ENCODE measurements at regions not wholly inside any gene's neighbourhood (a gene's known extent, or its start where the extent isn't known, plus 50 kb on each side); places are given as distances from the start of the nearest gene placed in this dataset.

DNA sequence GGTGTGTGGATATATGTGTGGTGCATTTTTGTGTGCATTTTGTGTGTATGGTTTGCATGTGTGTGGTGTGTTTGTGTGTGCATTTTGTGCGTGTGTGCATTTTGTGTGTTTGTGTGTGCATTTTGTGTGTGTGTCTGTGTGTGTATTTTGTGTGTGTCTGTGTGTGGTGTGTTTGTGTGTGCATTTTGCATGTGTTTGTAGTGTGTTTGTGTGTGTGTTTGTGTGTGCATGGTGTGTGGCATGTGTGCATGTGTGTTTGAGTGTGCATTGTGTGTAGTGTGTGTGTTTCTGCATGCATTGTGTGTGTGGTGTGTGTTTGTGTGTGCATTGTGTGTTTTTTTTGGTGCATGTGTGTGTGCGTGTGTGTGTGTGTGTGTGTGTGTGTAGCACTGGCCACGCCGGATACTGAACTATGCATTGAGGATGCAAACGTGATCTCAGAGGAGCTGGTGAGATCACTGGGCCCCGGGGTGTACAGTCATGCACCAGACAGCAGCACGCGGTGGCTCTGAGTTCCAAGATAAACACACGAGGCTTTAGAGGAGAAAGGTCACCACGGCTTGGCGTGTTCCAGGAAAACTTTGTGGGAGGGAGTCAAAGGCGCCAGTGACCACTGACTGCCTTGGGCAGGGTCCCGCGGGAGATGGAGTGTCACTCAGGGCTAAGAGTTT is 106.6 kb upstream of the SHH start:
- Mint-ChIP-seq H3K4me1 (ENCODE audit: low read depth) (no peaks in the 10 kb centered on the region), H3K27me3 (no peaks in the 10 kb centered on the region), H3K27ac (no peak overlapping the region), H3K36me3 (no peaks in the 10 kb centered on the region), H3K9me3 (ENCODE audit: low read depth) (no peaks in the 10 kb centered on the region), H3K4me3 (no peak overlapping the region)

DNA sequence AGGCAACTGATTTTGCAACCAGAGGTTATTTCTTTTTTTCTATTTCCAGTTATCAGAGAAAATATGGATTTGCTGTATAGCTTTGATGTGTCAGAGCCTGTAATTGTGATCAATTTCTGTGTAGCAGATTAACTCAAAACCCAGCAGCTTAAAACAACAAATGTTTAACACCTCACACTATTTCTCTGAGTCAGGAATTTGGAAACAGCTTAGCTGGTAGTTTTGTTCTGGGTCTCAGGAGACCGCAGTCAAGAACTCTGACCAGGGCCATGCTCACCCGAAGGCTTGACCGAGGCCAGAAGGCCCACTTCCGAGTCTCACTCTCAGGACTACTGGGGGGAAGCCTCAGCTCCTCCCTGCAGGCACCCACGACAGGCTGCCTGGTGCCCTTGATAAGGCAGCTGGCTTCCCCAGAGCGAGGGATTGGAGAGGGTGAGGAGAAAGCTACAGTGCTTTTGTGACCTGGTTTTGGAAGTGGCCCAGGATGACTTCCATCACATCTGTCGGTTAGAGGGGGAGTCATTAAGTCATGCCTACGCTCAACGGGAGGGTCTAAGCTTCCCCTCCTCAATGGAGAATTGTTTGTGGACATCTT is 105.7 kb upstream of the SHH start:
- Mint-ChIP-seq H3K27ac (no peak overlapping the region), H3K27me3 (no peaks in the 10 kb centered on the region), H3K36me3 (no peaks in the 10 kb centered on the region), H3K4me1 (ENCODE audit: low read depth) (no peaks in the 10 kb centered on the region), H3K9me3 (ENCODE audit: low read depth) (no peaks in the 10 kb centered on the region), H3K4me3 (no peak overlapping the region)

DNA sequence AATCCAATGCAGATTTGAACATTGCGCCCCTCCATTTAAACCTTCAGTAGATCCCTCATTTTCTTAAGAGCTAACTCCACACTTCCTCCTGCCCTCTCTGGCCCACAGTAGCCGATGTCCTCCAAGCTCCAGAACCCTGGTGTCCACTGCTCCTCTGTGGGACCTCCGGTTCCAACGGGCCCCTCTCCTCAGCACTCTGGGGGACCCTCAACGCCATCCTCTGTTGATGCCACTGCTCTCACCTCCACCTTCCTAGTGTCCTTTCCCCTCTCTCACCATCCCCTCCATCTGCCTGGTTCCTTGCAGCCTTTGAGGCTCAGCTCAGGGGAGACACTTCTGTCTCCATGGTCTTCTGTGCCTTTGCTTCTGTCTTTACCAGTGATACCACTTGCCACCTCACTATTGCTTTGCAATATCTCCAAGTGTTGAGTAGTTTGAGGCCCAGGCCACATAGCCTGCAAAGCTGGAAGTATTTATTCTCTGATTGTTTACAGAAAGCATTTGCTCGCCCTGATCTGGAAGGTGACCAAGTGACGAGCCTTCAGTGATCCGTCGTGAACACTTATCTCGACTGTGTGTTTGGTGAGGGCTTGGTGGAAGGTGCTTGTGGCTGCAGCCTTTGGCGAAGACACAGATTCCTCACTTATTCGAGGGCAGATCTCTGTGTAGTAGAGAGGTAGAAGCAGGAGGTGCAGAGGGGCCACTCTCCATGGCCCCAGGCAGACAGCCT is 104.8 kb upstream of the SHH start:
- Mint-ChIP-seq H3K27me3 (no peaks in the 10 kb centered on the region), H3K36me3 (peaks cover 2% of the 10 kb centered on the region), H3K4me1 (ENCODE audit: low read depth) (no peaks in the 10 kb centered on the region), H3K9me3 (ENCODE audit: low read depth) (peaks cover 3% of the 10 kb centered on the region), H3K4me3 (no peak overlapping the region), H3K27ac (no peak overlapping the region)

DNA sequence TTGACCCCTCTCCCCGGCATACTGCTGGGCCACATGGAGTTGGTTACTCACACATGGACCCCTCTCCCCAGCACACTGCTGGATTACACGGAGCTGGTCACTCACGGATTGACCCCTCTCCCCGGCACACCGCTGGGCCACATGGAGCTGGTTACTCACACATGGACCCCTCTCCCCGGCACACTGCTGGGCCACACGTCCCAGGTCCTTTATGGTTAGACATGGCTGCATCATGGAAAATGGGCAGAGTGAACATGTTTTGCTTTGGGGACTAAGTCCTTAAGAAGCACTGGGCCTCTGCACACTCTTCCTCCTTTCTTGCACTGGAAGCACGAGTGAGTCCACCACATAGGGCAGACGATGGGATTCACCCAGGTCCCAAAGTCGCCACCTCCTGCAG is 102.1 kb upstream of the SHH start:
- H3K4me1 Mint-ChIP-seq (ENCODE audit: low read depth), result no peaks in the 10 kb centered on the region
- peaks cover 3% of the 10 kb centered on the region for H3K9me3 Mint-ChIP-seq (ENCODE audit: low read depth)
- H3K27me3 Mint-ChIP-seq, result peaks cover 1% of the 10 kb centered on the region
- no peak overlapping the region for H3K27ac Mint-ChIP-seq
- H3K36me3 Mint-ChIP-seq, result peaks cover 2% of the 10 kb centered on the region
- no peak overlapping the region for H3K4me3 Mint-ChIP-seq

DNA sequence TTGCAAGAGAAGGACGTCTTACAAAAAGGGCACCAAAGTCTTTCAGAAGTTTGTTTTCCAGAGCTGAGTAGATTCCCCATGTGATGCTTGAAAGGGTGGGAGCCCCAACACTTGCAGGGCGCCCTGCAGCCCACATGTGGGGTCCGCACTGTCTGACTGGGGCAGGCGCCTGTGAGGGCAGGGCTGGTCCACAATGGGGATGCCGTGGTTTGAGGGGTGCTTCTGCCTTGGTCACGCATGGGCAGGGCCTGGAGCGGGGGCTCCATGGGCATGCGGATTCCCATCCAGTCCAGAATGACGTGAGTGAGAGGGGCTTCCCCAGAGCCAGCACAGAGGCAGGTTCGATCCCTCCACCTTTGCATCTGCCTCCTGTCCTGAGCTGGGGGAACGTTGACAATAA is 101.5 kb upstream of the SHH start:
- H3K4me3 Mint-ChIP-seq, result no peak overlapping the region
- H3K36me3 Mint-ChIP-seq, result peaks cover 2% of the 10 kb centered on the region
- H3K4me1 Mint-ChIP-seq (ENCODE audit: low read depth), result no peaks in the 10 kb centered on the region
- H3K27me3 Mint-ChIP-seq, result peaks cover 1% of the 10 kb centered on the region
- no peak overlapping the region for H3K27ac Mint-ChIP-seq
- peaks cover 3% of the 10 kb centered on the region for H3K9me3 Mint-ChIP-seq (ENCODE audit: low read depth)

DNA sequence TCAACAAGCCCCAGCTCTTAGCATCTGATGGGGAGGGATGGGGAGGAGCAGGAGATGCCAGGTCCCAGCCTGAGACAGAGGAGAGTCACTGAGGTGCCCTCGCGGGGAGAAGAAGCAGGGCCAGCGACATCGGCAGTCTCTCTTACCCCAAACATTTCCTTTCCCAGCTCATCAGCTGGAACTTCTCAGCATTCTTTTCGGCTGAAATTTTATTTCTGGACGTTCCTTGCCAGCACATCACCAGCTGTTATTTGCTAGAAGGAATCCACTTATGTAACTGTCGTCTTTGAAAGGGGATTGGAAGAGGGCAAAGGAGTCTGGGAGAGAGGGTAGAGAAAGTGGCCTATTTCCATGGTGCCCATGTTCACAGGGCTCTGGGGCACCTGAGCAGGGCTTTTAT is 101.0 kb upstream of the SHH start:
- no peak overlapping the region for H3K27ac Mint-ChIP-seq
- peaks cover 3% of the 10 kb centered on the region for H3K9me3 Mint-ChIP-seq (ENCODE audit: low read depth)
- H3K4me1 Mint-ChIP-seq (ENCODE audit: low read depth), result no peaks in the 10 kb centered on the region
- H3K36me3 Mint-ChIP-seq, result peaks cover 2% of the 10 kb centered on the region
- H3K4me3 Mint-ChIP-seq, result no peak overlapping the region
- H3K27me3 Mint-ChIP-seq, result peaks cover 1% of the 10 kb centered on the region

DNA sequence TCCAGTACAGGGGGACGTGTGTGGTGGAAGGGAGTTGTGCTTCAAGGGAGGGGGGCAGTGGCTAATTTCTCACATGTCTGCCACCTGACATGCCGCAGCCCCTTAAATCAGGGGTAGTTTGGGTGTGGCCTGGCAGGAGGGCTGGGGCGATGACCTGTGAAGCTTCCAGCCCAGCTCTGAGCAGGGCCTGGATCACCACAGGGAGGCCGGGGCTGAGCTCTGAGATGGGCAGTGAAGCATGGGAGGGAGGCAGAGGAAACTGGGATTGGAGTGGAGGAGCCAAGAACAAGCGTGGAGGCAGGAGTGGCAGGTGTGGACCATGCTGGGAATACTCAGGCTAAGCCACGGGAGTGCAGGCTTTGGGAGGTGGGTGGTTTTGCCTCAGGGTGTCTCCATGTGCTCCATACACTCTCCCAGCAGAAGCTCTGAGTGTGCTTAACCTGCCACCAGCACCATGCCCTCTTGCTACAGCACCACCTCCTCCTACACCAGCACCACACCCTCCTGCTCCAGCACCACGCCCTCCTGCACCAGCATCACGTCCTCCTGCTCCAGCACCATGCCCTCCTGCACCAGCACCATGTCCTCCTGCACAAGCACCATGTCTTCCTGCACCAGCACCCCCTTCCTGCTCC is 99.3 kb upstream of the SHH start:
- Mint-ChIP-seq H3K4me3 (no peak overlapping the region), H3K4me1 (ENCODE audit: low read depth) (no peaks in the 10 kb centered on the region), H3K36me3 (peaks cover 2% of the 10 kb centered on the region), H3K27ac (no peak overlapping the region), H3K27me3 (peaks cover 1% of the 10 kb centered on the region), H3K9me3 (ENCODE audit: low read depth) (peaks cover 3% of the 10 kb centered on the region)

DNA sequence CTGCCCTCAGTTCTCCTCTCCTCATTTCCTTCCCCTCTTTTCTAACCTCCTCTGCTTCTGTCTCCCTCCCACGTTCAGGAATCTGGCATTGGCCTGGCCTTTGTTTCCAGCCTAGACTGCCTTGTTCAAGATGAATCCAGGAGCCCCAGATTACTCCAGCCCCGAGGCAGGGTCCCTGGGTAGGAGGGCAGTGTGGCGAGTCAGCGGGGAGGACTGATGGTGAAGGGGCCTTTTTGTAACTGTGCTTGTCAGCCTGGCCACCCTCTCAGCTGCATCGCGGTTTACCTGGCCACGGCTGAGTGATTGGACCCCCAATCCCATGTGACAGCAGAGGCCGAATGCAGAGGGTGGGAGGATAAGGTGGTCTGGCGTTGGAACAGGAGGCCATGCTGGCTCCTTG is 96.1 kb upstream of the SHH start:
- peaks cover 2% of the 10 kb centered on the region for H3K36me3 Mint-ChIP-seq
- no peak overlapping the region for H3K4me3 Mint-ChIP-seq
- H3K9me3 Mint-ChIP-seq (ENCODE audit: low read depth), result peaks cover 6% of the 10 kb centered on the region
- no peak overlapping the region for H3K27ac Mint-ChIP-seq
- H3K27me3 Mint-ChIP-seq, result peaks cover 1% of the 10 kb centered on the region
- H3K4me1 Mint-ChIP-seq (ENCODE audit: low read depth), result no peaks in the 10 kb centered on the region

DNA sequence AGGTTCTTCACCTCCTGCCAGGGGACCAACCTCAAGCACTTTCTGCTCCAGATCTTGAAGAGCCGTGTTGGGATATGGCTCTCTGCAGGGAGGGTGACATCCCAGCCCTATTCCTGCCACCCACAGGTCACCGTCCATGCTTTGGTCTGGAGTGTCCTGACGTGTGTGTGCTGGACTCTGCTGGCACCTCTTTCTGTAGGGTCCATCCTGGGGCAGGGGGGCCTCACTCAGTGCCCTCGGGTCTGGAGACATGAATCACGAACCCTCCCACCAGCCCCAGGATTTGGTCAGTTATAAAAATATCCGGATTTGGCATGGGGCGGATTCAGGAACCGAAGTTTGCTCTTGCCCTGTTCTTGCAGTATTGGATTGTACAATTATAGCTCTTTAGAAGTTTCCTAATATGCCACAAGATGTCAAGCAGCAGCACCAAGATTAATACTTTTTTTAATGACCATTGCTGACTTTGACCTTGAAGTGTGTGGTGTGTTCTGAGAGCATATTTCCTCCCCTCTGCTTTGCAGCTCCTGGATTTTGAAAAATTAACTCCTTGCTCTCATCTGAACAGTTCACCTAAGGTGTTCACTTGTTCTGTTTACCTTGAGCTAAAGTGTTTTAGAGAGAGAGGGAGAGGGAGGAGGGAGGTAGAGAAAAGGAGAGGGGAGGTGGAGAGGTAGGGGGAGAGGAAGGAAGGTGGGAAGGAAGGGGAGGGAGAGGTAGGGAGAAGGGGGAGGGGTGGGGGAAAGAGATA is 95.4 kb upstream of the SHH start:
- Mint-ChIP-seq H3K36me3 (peaks cover under 1% of the 10 kb centered on the region), H3K4me1 (ENCODE audit: low read depth) (no peaks in the 10 kb centered on the region), H3K27ac (no peak overlapping the region), H3K4me3 (no peak overlapping the region), H3K27me3 (peaks cover 1% of the 10 kb centered on the region), H3K9me3 (ENCODE audit: low read depth) (peaks cover 3% of the 10 kb centered on the region)

DNA sequence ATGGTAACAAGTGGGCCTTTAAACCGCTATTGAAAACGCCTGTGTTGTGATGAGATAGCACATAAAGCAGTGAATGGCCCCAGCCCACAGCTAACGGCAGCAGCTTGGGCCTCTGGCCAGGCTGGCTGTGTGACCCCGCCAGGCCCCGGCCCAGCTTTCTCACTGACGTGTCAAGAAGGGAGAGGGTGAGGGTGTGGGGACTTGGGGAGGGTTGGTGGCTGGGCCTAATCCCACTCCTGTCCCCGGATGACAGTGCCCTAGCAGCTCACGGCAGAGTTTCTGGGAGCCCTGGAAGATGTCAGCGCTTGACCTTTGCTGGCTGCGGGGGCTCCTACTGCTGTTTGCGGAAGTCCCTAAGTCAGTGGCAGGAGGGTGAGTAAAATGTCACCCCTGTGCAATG is 88.9 kb upstream of the SHH start:
- Mint-ChIP-seq H3K4me1 (ENCODE audit: low read depth) (no peaks in the 10 kb centered on the region), H3K36me3 (no peaks in the 10 kb centered on the region), H3K4me3 (no peak overlapping the region), H3K27me3 (peaks cover 6% of the 10 kb centered on the region), H3K27ac (no peak overlapping the region), H3K9me3 (ENCODE audit: low read depth) (peaks cover 3% of the 10 kb centered on the region)

DNA sequence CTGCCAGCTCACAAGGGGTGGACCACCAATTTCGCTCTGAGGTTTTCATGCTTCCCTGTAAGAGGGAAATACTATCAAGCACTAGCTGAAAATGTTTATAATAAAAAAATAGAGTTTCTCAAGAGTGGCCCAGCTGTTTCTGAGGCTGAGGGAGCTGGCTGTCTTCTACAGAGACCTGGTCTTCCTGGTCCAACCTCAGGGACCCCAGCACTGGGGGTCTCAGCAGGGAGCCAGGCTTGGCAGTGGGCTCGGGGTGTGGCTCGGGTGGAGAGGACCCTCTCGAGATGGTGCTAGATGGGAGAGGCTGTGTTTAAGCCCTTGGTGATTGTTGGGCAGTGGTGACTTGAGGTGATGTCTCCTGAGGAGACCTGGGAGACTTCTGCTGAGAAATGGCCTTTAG is 87.3 kb upstream of the SHH start:
- peaks cover 9% of the 10 kb centered on the region for H3K27me3 Mint-ChIP-seq
- H3K4me3 Mint-ChIP-seq, result no peak overlapping the region
- peaks cover under 1% of the 10 kb centered on the region for H3K9me3 Mint-ChIP-seq (ENCODE audit: low read depth)
- no peak overlapping the region for H3K27ac Mint-ChIP-seq
- no peaks in the 10 kb centered on the region for H3K4me1 Mint-ChIP-seq (ENCODE audit: low read depth)
- H3K36me3 Mint-ChIP-seq, result no peaks in the 10 kb centered on the region

DNA sequence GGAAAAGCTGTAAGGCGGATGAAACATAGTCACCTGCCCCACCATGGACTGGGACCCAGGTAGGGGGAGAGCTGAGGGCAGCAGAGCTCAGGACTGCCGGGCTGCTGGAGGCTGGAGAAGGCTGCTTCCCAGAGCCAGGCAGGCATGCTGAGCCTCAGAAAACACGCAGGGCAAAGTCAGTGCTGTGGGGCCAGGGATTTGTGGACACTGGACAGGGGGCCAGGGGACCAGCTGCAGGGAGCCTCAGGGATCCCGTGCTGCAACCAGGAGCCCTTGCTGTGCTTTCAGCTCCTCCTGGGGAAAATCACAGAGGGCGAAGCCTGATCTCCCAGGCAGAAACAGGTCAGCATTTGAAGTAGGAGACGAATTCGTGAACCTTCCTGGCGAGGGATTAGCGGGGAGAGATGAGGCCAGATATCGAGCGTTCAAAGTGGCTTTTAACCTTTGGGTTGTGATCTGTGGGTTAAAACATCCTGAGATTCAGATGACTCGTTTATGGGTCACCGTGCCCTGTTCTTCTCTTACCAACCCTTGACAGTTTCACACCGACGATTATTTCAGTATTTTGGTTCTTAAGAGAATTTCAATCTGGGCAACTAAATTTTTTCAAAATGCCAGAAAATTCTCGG is 85.6 kb upstream of the SHH start:
- Mint-ChIP-seq H3K4me1 (ENCODE audit: low read depth) (no peaks in the 10 kb centered on the region), H3K27me3 (peaks cover 9% of the 10 kb centered on the region), H3K4me3 (no peak overlapping the region), H3K27ac (no peak overlapping the region), H3K9me3 (ENCODE audit: low read depth) (no peaks in the 10 kb centered on the region), H3K36me3 (no peaks in the 10 kb centered on the region)

DNA sequence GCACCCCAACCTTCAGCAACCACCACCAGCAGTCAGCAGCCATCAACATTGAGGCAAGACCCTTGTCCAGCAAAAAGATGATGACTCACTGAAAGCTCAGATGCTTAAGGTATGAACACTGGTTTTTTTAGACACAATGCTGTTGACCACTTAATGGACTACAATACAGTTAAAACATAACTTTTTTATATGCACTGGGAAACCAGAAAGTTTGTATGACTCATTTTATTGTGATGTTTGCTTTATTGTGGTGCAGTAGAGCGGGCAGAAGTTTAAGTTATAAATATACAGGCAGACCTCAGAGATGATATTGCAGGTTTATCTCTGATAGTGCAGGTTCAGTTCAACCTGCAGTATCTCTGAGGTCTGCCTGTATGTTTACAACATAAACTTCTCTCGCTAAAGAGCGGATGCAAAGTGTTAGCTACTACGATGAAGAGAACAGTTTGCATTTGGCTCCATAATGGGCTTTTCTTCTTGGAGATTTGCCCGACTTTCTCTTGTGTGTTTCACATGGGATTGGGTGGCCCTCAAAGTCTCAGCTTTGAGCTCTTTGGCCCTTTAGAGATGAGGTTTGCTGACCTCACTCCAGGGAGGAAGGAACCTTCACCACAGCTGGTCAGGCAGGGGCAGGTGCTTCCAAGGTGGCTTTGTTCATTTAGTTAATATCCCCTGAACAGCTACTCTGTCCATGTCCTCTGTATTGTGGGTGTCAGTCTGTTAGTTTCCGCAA is 84.4 kb upstream of the SHH start:
- Mint-ChIP-seq H3K4me1 (ENCODE audit: low read depth) (no peaks in the 10 kb centered on the region), H3K27ac (no peak overlapping the region), H3K9me3 (ENCODE audit: low read depth) (no peaks in the 10 kb centered on the region), H3K27me3 (peaks cover 9% of the 10 kb centered on the region), H3K36me3 (no peaks in the 10 kb centered on the region), H3K4me3 (no peak overlapping the region)

DNA sequence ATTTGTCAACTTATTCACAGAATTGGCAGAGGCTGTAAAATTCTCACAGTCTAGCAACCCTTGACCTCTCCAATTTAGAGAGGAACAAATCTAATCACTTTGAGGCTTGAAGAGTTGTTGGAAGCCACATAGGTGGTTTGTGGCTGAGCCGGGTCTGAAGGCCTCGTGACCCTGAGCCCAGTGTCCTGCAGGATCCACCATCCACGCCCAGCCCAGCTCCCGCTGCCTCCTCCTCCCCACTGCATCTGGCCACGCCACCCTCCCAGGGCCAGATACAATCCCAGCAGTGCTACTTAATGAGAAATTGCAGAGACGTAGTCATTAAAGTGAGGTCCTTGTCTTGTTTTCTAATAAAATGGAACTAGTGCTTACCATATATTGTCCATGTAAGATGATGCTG is 81.4 kb upstream of the SHH start:
- H3K9me3 Mint-ChIP-seq (ENCODE audit: low read depth), result no peaks in the 10 kb centered on the region
- no peaks in the 10 kb centered on the region for H3K36me3 Mint-ChIP-seq
- no peak overlapping the region for H3K4me3 Mint-ChIP-seq
- no peaks in the 10 kb centered on the region for H3K4me1 Mint-ChIP-seq (ENCODE audit: low read depth)
- no peak overlapping the region for H3K27ac Mint-ChIP-seq
- peaks cover 9% of the 10 kb centered on the region for H3K27me3 Mint-ChIP-seq
